HG02943 (cell line): ENCODE measurements at regions not wholly inside any gene's neighbourhood (a gene's known extent, or its start where the extent isn't known, plus 50 kb on each side); places are given as distances from the start of the nearest gene placed in this dataset.

Experiments used
- ATAC-seq: cut with Tn5 transposase; IDR thresholded peaks from one replicate; pipeline ENCODE4 v1.9.1; 2021; ENCODE audit warnings: mild to moderate bottlenecking, low read depth, moderate library complexity; ENCODE audit not compliant: unreplicated experiment

DNA sequence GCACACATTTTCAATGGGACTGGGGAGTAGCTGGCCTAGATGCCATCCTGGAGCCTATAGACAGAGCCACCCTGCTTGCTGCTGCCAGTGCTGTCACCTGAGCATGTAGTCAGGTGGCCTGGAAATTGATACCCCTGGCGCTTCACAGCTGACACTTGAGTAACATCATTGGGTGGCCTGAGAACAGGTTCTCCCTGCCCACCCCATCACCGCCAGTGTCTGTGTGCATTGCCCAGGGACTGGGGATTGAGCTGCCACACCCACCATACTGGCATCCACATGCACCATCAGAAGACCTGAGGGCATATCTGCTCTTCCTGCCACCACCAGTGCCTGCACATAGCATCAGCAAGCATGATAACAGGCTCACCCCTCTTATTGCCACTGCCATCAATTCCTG, 1142.9 kb upstream of the PABPC4L start:
- ATAC-seq = no peak

DNA sequence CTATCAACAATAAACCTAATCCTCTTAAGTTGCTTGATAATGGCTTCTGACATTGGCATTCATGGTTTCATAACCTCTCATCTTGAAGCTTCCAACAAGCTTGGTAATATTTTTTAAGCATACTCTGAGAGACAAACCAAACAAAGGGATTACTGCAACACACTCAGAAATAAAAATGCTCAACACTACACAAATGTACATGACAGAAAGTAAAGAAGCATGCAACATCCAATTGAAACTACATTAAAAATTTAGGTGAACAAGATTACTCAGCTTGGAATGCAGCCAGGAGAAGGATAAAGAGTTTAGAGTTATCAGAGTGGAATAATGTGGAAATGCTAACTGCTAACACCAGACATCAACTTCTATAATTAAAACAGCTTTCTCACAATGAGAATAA, 1136.6 kb upstream of the PABPC4L start:
- no peak for ATAC-seq

DNA sequence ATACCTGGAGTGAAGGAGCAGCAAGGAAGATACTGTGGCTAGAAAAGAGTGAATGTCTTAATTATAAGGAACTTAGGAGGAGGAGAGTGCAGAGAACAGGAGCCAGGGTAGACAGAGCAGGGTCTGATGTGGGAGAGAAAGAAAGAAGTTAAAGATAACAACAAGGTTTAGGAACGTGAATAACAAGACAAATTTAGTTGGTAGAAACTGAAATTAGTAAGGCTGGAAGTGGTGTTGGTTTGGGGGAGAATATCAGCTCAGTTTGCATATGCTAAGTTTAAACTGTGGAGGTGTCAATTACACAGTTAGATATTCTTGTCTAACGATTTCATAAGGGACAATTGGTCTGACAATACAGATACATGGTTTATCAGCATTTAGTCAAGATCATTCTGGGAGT, 1123.7 kb upstream of the PABPC4L start:
- ATAC-seq = no peak

DNA sequence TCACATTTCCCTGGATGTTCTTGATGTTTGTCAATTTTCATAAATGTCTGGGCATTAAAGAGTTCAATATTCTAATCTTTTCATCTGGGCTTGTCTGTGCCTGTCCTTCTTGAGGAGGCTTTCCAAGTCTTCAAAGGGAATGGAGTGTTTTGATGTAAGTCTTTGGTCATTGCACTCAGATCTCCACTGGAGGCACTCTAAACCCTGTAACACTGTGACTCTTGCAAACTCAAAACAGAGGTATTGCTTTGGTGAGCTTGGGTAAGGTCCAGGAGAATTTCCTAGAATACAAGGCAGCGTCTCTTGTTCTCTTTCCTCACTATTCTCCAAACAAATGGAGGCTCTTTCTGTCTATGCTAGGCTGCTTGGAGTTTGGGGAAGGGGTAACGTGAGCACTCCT, 1118.1 kb upstream of the PABPC4L start:
- ATAC-seq = no peak

DNA sequence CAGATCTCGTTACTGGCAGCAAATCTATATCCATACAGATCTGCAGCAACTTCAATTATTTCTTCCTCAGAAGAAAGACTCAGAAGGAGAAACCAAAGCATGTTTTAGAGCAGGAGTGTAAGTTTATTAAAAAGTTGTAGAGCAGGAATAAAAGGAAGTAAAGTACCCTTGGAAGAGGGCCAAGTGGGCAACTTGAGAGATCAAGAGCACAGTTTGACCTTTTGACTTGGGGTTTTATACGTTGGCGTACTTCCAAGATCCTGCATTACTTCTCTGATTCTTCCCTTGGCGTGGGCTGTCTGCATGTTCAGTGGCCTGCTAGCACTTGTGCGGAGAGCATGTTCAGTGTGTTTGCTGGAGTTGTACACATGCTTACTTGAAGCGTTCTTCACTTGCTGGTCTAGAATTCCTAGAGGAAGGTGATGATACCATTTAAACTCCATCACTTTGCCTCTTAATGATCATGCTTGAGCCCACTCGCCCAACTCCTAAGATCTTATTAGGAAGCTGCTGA, 1114.7 kb upstream of the PABPC4L start:
- ATAC-seq = no peak

DNA sequence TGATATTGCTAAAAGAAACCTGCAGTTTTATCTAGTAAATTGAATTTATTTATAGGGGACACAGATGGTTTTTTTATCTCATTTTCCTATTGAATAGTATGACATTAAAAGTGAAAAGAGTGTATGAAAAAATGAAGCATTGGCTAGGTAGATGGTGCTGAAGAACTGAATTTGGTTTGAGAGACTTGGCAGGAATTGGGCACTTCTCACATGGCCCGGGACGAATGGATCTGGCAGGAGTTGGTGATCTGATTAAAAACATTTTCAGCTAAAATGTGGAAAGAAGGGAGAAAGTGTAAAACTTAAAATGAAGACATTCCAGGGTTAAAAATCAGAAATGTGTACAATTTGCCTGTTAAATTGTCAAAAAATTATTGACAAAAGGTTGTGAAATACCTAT, 1088.5 kb upstream of the PABPC4L start:
- ATAC-seq = no peak

DNA sequence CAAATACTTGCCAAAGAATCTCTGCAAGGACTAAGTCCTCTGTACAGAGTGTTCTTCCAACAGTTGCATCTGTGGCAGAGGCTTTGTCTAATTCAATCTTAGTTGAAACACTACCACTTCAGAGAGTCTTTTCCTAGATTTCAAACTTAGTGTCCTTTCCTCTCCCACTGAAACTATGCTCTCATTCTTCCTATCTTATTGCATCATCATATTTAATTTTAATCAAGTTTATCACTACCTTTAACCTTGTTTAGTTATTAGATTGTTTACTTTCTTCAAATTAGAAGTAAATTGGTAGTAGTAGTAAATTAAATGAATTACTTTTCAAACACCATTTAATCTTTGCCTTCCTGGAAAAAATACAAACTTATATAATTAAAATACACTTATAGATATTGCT, 1082.3 kb upstream of the PABPC4L start:
- no peak for ATAC-seq

DNA sequence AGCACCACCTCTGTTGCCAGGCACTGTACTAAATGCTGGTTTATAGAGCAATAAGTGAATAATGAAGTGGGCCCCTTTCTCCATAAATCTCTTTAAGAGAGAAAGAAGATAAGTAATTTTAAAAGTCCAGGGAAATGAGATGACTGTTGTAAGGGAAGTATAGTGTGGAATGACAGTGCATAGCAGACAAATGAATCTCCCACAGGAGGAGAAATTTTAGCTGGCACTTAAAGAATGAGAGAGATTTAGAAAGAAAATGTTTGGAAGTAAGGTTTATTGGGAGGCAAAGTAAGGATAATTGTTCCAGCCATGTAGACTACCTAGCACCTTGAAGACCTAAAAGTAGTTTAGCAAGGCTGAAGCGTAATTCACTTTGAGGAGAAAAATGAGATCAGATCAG, 1081.1 kb upstream of the PABPC4L start:
- ATAC-seq = no peak

DNA sequence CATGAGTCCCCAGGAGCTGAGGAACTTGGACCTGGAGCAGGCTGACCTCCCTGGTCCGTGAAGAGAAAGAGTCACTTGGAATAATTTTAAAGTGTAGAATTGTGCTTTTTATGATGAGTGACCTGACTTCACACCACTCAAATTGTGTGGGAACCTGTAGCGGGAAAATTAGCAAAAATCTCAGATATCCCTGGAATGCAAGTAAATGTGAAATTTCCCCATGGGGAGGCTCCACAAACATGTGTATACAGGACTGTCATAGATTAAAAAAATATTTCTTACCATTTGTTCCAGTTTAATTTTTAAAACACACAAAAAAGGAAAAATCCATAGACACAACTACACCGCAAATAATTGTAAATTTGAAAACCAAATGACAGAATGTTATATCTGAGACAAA, 1079.6 kb upstream of the PABPC4L start:
- no peak for ATAC-seq

DNA sequence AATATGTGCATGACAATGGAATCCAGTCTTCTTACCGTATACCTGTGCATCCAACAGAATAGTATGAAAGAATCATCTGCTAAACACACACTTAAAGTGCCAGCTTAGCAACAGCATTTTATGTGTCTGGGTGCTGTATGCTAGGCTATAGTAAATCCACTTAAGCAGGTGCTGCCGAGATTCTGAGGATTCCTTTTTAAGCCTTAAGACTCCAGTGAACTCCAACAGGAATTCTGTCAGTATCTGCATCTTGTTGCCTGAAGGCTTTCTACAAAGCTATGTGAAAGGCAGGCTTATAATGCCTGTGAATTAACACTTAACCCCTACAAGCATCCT, 1076.4 kb upstream of the PABPC4L start:
- no peak for ATAC-seq

DNA sequence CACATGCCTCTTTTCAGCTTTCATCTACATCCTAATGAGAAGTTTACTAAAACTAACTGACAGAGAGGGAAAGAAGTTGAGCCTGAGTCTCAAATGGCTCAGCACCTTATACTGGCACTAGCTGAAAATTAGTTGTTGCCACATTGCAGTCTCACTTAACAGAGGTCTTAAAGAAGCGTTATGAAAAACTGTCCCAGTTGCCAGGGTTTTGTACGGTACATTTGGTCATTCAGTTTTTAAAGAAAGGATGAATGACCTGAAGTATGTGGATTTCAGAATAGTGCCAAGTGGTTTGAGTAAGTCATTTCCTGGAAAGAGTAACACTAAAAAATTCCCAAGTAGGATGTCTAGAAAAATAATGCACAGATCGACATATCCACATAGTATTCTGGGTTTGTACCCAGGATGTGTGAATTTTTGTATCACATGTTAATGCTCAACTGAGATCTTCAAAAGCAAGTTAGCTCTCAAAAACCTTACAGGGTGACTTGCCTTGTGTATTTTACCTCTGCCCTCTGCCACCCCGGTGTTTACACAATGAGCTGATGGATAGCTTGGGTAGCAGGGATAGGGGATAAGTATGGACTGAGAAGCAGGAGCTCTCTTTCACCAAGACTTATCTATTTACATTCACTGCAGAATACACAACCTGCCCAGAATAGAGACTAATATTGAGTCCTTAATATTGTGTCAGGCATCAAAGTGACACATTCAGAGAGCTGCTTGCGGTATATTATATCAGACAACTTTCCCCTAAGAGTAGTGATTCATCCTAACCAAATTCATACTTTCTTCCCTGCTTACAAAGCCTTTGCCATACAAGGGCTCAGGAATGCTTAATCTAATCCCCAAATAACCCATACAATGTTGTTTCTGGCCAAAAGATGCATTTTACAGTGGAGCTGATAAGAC, 1075.7 kb upstream of the PABPC4L start:
- no peak for ATAC-seq

DNA sequence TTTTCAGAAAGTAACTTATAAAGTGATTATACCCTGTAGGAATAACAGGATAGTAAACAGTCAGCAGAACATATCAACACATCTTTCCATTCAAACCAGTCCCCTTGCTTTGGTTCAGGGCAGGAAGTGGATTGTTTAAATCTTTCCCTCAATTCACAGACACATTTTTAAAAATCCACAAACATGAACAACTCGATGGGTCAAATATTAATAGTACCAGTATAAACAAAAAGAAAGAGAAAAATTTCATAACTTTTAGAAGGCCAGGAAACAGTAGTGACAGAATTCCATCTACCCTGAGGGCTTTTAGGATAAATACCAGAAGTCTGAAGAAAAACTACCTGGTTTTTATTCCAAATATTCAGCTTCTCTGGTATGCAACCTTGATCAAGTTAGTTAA, 1072.8 kb upstream of the PABPC4L start:
- ATAC-seq = no peak

DNA sequence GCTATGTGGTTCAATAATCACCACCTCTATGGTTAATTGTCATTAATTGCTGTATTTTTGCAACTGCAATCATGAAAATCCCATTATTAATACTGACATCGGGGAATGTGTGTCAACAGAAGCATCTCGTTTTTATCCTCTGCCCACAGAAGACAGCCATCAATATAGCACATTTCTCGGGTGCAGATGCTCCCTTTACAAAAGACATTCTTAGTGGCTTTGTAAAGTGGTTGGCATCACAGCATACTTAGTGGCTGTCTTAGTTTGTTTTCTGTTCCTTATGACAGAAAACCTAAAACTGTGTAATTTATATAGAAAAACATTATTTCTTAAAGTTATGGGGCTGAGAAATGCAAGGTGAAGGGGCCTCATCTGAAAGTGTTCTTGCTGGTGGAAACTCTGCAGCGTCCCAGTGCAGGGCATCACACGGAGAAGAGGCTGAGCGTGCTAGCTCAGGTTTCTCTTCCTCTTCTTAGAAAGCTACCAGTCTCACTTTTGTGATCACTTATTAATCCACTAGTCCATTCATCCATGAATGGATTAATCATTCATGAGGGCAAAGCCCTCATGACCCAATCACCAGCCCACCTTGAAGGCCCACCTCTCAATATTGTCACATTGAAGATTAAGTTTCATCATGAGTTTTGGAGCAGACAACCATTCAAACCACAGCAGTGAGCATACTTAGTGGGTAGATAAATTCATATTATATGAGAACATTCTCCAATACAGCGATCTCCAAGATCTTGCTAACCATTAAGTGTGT, 1067.7 kb upstream of the PABPC4L start:
- peak; percentile 93 for ATAC-seq

DNA sequence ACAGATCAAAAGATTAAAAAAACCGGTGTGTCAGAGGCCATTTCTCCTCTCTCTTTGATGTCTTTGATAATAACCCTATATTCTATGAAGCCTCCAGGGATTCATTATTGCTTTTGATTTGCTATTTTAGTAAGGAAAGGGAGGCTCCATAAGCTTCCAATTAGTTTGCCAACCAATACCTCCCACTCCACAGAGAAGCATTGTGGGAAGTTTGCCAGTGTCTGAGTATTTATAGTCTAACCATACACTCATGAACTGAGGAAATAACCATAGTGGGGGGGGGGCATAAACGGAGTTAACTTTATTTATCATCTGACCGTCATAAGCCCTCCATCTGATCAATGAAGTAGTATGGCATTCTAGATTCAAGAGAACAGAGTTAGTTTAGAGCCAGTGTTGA, 1066.8 kb upstream of the PABPC4L start:
- no peak for ATAC-seq

DNA sequence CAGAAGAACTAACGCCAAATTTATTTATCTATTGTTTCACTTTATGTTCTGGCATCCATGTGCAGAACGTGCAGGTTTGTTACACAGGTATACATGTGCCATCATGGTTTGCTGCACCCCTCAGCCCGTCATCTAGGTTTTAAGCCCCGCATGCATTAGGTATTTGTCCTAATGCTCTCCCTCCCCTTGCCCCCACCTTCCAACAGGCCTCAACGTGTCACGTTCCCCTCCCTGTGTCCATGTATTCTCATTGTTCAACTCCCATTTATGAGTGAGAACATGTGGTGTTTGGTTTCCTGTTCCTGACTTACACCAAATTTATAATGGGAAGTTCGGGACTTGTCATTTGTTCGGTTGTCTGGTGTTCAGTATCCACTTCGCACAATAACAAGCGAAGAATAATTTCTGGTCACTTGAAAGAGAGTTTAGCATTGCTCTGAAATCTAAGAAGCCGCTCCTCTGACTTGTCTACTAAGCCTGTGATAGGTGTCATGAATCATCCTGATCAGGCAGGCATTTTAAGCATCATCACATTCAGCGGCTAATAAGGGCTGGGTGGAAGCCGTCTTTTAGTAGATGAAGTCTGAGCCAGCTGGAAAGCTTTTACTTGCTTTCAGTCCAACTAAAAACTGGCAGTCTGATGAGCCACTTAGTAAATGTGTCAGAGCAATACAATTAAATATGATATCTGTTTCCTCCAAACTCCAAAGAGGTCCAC, 1065.7 kb upstream of the PABPC4L start:
- no peak for ATAC-seq

DNA sequence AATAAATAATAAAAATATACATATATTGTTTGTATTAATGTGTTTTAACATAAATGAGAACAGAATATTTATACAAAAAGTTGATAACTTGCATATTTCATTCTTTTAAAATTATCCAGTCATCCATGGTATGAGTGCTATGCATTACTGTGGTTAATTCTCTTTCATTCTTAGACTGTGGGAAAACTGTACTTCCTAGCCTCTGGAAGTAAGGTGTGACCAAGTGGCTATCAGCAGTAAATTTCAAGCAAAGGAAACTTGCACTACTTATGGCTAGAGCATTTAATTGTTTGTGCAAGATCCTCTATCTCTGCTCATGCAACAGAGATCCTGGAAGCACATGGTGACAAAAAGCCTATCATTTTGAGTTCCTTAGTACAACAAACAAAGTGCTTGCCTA, 1054.5 kb upstream of the PABPC4L start:
- no peak for ATAC-seq

DNA sequence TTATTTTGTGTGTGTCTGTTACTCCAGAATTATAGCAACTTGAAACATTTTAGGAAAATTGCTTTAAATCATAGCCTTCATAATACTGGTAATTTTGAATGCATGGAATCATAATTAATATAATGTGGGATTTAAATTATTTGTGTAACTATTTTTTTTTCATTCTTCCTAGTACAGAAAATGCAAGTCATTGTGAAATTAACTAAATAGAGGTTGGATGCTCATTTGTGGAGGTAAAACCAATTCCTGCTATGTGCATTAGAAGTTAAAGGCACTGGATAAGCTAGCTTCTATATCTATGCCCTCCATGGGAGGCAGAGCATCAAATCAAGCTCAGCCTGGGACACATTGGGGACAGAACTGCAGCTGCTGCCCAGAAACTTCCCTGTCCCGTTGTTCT, 1048.5 kb upstream of the PABPC4L start:
- no peak for ATAC-seq

DNA sequence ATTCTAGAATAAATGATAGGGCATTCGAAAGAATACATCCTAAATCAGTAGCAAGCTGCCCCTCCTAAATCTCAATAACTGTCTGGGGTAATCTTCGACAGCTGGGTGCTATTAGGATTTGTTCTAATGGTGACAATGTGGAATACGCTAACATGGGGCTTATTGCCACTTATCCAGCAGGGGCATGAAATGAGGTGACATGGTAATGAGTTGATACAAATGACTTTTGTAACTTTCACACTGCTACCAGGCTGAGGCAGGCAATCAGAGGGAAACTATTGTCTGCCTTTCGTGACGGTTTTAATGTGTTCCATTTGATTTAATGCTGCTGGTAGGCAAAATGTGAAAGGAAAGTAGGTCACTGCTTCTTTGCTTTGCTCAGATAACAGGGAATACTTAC, 1047.4 kb upstream of the PABPC4L start:
- no peak for ATAC-seq

DNA sequence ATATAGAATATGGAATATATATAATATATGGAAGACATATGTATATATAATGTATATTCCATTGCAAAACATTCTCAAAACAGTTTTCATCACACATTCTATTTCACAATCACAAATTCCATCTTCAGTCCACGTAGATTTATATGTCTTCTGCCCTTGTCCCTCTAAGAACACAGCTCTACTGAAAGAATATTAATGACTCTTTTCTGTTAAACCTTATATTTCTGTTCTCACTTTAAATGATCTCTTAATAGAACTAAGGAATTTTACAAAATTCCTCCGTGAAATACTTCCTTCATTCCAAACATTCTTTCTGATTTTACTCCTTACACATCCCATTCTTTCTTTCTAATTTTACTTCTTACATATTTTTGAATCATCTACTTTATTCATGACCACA, 1043.1 kb upstream of the PABPC4L start:
- no peak for ATAC-seq

DNA sequence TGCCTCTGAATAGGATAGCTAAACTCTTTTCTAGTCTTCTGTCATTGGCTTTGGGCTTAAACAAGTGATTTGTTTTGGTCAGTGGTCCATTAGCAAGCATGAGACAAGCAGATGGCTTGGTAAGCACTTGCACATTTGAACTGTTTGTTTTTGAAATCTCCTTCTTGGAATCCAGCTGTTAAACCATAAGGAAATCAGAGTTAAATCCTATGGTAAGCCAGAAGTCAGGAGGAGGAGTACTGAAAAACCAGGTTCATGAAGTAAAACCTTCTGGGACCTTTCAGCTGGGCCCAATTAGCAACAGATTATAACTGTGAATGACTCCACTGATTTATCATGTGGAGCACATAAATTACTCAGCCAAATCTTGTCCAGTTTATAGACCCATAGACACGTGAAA, 1042.5 kb upstream of the PABPC4L start:
- no peak for ATAC-seq

DNA sequence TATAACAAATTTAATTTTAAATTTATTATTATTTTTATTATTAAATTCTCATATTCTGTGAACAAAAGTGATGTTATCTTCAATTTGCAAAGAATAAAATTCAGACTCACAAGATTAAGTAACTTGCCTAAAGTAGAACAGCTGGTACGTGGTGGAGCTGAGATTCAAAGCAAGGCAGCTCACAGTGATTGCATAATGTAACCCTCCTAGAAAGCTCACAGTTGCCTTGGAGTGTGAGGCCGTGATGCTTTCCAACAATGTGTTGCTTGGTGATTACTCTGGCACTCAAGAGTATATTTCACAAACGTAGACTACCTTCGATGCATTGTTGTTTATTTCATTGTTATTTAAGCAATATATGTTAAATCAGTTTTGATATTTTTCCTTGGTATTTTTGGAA, 1039.2 kb upstream of the PABPC4L start:
- ATAC-seq = no peak
